Iris pigment epithelial cell (primary cell): ENCODE measurements at regions not wholly inside any gene's neighbourhood (a gene's known extent, or its start where the extent isn't known, plus 50 kb on each side); places are given as distances from the start of the nearest gene placed in this dataset.
"Not testable (repeated sequence)": the region's sequence is repeated elsewhere in the genome, so short reads cannot be mapped to it uniquely, and the experiment has no call there.

ENCODE experiments used
- DNase-seq: peaks from one replicate; pipeline ENCODE4 v3.0.0-alpha.2; 2011; ENCODE audit warnings: low read depth

GRCh38 chr17:28247671-28248555 is 71.1 kb upstream of the TMEM97 start:
- no peak for DNase-seq

- DNase-seq = no peak
Observed at GRCh38 chr17:28249706-28250105, 69.3 kb upstream of the TMEM97 start.

- DNase-seq = peak; percentile 65
Observed at GRCh38 chr17:28252436-28252835, 66.6 kb upstream of the TMEM97 start.

GRCh38 chr17:28253663-28254062 is 65.3 kb upstream of the TMEM97 start:
- no peak for DNase-seq

GRCh38 chr17:28255616-28256015 is 63.4 kb upstream of the TMEM97 start:
- no peak for DNase-seq

GRCh38 chr17:28256370-28256769 is 62.6 kb upstream of the TMEM97 start:
- no peak for DNase-seq

- no peak for DNase-seq
Observed at GRCh38 chr17:28256881-28257280, 62.1 kb upstream of the TMEM97 start.

GRCh38 chr17:28258347-28258887 is 60.6 kb upstream of the TMEM97 start:
- no peak for DNase-seq

GRCh38 chr17:28261219-28261618 is 57.8 kb upstream of the TMEM97 start:
- no peak for DNase-seq

- DNase-seq = not testable (repeated sequence)
Observed at GRCh38 chr17:28262123-28262745, 56.8 kb upstream of the TMEM97 start.

GRCh38 chr17:28264902-28265548 is 54.0 kb upstream of the TMEM97 start:
- not testable (repeated sequence) for DNase-seq

- not testable (repeated sequence) for DNase-seq
Observed at GRCh38 chr17:28265856-28266546, 53.0 kb upstream of the TMEM97 start.

- DNase-seq = not testable (repeated sequence)
Observed at GRCh38 chr17:28266547-28266920, 52.5 kb upstream of the TMEM97 start.

GRCh38 chr17:28266926-28267719 is 51.9 kb upstream of the TMEM97 start:
- not testable (repeated sequence) for DNase-seq

GRCh38 chr17:28267720-28268609 is 51.0 kb upstream of the TMEM97 start:
- no peak for DNase-seq

GRCh38 chr17:28268610-28269313 is 50.2 kb upstream of the TMEM97 start:
- no peak for DNase-seq
